NCI-H446 treated with DMSO at 0.1 percent for 48 hours (cell line): ENCODE measurements at regions not wholly inside any gene's neighbourhood (a gene's known extent, or its start where the extent isn't known, plus 50 kb on each side); places are given as distances from the start of the nearest gene placed in this dataset.
"Not testable (repeated sequence)": the region's sequence is repeated elsewhere in the genome, so short reads cannot be mapped to it uniquely, and the experiment has no call there.

Experiments
- DNase-seq: peaks from one replicate; lab custom pipeline; 2025; lab: John Stamatoyannopoulos, UW

GRCh38 chr1:102529446-102529845 is 532.7 kb upstream of the OLFM3 start:
- DNase-seq = no peak

GRCh38 chr1:102500758-102501157 is 504.0 kb upstream of the OLFM3 start:
- peak; percentile 43 for DNase-seq

DNA sequence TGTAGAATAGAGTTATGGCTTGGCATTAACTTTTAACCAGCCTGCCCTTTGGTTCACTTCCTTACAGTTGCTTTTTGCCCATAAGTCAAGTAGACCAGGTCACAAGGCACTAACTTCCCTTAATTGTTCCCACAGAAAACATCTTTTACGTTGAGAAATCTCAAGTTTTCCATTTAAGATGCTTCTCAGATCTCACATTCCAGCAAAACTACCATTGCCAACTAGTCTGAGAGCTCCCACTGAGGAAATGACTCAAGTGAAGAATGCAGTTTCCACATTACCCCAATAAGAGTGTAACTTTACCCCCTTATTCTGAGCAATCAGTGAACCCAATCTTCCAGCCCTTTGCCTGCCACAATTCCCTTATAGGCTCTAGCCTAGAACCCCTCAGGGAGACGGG is 502.2 kb upstream of the OLFM3 start:
- DNase-seq = no peak

DNA sequence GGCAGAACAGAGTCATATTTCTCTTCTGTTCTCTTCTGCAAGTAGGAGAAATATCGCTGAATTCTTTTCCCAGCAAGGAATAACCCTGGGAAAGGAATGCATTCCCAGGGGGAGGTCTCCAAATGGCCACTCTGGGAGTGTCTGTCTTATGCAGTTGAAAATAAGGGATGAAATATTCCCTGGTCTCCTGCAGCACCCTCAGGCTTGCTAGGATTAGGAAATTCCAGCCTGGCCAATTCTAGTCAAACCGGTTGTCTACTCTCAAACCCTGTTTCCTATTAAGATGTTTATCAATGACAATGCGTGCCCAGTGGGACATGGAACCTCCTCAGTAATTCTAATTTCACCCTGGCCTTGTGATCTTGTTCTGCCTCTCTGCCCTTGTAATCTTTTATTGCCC is 501.1 kb upstream of the OLFM3 start:
- not testable (repeated sequence) for DNase-seq

DNA sequence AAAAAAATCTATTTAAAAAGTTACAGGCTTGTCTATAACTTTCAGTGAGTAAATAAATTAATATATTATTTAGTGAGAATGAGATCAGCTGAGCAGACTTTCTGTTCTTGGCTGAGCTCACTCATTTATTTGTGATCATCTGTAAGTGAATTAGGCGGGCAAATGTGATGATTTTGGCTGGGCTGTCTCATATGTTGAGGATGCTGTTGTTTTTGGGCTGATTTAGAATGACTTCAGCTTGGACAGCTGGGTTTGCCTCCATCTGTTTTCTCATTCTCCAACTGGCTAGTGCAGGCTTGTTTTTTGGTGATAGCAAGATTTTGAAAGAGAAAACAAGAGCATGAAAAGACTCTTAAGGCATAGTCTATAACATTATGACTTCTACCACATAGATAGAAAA is 475.8 kb upstream of the OLFM3 start:
- DNase-seq = peak; percentile 97

DNA sequence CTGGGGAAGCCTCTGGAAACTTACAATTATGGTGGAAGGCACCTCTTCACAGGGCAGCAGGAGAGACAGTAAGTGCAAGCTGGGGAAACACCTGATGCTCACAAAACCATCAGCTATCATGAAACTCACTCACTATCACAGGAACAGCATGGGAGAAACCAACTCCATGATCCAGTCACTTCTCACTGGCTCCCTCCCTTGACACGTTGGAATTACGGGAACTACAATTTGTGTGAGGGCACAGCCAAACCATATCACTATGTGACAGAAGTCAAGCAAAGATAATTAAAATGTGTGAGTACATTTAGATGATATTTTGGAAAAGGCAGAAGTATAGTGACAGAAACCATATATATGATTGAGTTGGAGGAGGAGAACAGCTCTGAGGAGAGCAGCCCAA is 474.0 kb upstream of the OLFM3 start:
- DNase-seq = no peak

DNA sequence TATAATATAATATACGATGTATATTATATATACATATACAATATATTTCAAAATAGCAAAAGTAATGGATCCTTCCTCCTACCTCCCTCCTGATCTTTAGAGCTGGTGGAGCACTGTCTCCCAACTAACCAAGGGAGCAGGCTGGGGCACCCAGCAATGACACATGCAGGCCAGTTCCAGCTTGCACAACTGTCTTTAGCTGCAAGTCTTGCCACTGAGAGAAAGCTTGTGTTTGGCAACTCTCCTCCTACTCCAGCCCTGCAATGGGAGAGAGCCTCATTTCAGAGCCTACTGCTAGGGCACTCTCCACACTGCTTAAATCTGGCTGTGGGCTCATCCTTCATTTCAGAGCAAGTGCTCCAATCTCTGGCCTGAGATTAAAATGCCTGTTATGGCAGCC is 469.8 kb upstream of the OLFM3 start:
- DNase-seq = no peak

DNA sequence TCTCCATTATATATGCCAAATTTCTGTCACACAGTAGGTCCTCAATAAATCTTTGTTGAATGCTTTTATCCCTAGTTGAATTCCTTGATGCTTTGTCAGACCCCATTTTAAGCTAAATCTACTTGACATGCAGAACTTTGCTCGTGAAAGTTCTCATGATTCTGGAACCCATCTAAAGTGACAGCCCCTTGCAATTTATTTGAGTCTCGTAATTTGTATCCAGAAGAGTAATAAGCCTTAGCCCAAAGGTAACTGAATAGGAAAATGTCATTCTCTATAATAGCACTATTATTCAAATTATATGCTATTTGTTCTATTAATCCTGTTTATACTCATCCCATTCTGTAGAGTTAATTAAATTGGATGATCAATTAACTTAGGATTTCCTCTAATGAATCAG is 466.6 kb upstream of the OLFM3 start:
- DNase-seq = no peak

DNA sequence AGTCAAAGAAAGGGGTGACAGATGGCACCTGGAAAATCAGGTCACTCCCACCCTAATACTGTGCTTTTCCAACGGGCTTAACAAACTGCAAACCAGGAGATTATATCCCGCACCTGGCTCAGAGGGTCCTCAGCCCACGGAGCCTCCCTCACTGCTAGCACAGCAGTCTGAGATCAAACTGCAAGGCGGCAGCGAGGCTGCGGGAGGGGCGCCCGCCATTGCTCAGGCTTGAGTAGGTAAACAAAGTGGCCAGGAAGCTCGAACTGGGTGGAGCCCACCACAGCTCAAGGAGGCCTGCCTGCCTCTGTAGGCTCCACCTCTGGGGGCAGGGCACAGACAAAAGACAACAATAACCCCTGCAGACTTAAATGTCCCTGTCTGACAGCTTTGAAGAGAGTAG is 445.6 kb upstream of the OLFM3 start:
- DNase-seq = not testable (repeated sequence)

GRCh38 chr1:102435483-102435882 is 438.8 kb upstream of the OLFM3 start:
- no peak for DNase-seq

GRCh38 chr1:102434421-102434820 is 437.7 kb upstream of the OLFM3 start:
- DNase-seq = peak; percentile 66

DNA sequence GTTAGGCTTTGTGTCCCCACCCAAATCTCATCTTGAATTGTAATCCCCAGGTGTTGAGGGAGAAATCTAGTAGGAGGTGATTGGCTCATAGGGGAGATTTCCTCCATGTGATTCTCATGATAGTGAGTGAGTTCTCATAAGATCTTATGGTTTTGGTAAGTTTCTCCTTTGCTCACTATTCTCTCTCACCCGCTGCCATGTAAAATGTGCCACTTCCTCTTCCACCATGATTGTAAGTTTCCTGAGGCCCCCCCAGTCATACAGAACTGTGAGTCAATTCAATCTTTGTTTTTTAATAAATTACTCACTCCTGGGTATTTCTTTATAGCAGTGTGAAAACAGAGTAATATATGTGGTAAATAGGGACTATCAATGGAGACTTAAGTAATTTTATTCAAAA is 434.5 kb upstream of the OLFM3 start:
- no peak for DNase-seq

- peak; percentile 9 for DNase-seq
These were observed 423.3 kb upstream of the OLFM3 start for GRCh38 chr1:102420034-102420433.
